Lower lobe of right lung (tissue), 2 donors: ENCODE measurements at regions not wholly inside any gene's neighbourhood (a gene's known extent, or its start where the extent isn't known, plus 50 kb on each side); places are given as distances from the start of the nearest gene placed in this dataset.

Experiments
- ATAC-seq, 2 donors: fragments of 200-7000 bp; cut with Tn5 transposase; one replicate each; pipeline ENCODE4 v1.9.1; 2020 to 2022; ENCODE audit warnings: mild to moderate bottlenecking in 2 of 2, moderate library complexity in 2 of 2
- DNase-seq: peaks from one replicate; pipeline ENCODE4 v3.0.0-alpha.2; 2020
- H3K27ac ChIP-seq: fragments of 200-600 bp; one replicate; pipeline ENCODE4 v1.8.0; 2022
- H3K27me3 ChIP-seq: fragments of 200-600 bp; one replicate; pipeline ENCODE4 v1.8.0; 2022; ENCODE audit warnings: low read depth
- H3K36me3 ChIP-seq: fragments of 200-600 bp; one replicate; pipeline ENCODE4 v1.8.0; 2022; ENCODE audit warnings: mild to moderate bottlenecking
- H3K4me1 ChIP-seq: fragments of 200-600 bp; one replicate; pipeline ENCODE4 v1.8.0; 2022
- H3K4me3 ChIP-seq: fragments of 200-600 bp; one replicate; pipeline ENCODE4 v1.8.0; 2022; ENCODE audit warnings: mild to moderate bottlenecking
- H3K9me3 ChIP-seq: fragments of 200-600 bp; one replicate; pipeline ENCODE4 v1.8.0; 2022
- intact Hi-C: fragments of 100-400 bp; cut with DNase I; formaldehyde crosslinking; loops from one replicate; pipeline ENCODE4 v1.11.0; 2022
- TF ChIP-seq, protein P1 (sequence below): fragments of 200-600 bp; IDR thresholded peaks from one replicate; pipeline ENCODE4 v1.8.0; 2022; ENCODE audit warnings: antibody characterized with exemption, mild to moderate bottlenecking
- donor health status: DM: no; HTN: yes; CAD: no; lungs with severe emphysema.

DNA sequence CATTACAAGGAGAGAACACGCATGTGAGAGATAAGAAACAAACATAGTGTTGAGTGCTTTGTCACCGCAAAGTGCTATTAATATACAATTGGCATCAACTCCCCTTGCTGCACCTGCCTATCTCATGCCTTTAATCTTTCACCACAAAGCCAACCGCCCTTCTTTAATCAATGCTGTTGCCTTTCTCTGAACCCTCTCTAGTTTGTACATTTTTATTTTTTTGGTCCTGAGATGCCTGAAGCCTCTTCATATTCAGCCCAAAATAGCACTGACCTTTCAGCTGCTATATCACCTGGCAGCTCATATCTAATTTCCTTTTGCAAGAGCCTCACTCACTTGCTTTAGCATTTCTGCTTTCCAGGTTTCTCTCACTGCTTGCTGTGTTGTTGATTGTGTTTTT lies 504.7 kb downstream of the NUF2 start:
- TF ChIP-seq, protein P1, sequence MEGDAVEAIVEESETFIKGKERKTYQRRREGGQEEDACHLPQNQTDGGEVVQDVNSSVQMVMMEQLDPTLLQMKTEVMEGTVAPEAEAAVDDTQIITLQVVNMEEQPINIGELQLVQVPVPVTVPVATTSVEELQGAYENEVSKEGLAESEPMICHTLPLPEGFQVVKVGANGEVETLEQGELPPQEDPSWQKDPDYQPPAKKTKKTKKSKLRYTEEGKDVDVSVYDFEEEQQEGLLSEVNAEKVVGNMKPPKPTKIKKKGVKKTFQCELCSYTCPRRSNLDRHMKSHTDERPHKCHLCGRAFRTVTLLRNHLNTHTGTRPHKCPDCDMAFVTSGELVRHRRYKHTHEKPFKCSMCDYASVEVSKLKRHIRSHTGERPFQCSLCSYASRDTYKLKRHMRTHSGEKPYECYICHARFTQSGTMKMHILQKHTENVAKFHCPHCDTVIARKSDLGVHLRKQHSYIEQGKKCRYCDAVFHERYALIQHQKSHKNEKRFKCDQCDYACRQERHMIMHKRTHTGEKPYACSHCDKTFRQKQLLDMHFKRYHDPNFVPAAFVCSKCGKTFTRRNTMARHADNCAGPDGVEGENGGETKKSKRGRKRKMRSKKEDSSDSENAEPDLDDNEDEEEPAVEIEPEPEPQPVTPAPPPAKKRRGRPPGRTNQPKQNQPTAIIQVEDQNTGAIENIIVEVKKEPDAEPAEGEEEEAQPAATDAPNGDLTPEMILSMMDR = no peak
- Histone ChIP-seq H3K27ac (no peak overlapping the region), H3K4me1 (no peaks in the 10 kb centered on the region), H3K9me3 (no peaks in the 10 kb centered on the region), H3K27me3 (no peaks in the 10 kb centered on the region), H3K36me3 (no peaks in the 10 kb centered on the region), H3K4me3 (no peak overlapping the region)
- ATAC-seq (no peak), DNase-seq (no peak)
- intact Hi-C loops = no loop called here

DNA sequence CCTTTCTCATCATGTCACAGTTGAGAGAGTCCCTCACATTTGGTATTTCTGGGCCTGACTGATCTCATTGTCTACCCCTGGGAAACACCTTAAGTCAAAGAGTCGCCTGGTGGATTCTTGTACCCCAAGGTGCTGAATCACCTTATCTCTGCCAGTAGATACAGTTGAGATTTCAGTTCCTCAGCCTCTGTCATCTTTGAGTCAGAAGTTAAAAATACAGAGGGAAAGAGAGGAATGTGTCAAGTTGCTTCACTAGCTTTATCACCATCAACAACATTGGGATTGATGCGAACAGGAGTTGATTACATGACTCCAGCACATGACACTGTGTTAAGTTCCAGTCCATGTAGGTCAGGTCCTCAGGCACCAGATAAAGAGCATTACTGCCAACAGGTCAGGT lies 513.0 kb downstream of the NUF2 start:
- Histone ChIP-seq H3K4me1 (no peaks in the 10 kb centered on the region), H3K27ac (no peak overlapping the region), H3K27me3 (no peaks in the 10 kb centered on the region), H3K4me3 (no peak overlapping the region), H3K36me3 (no peaks in the 10 kb centered on the region), H3K9me3 (no peaks in the 10 kb centered on the region)
- DNase-seq (no peak), ATAC-seq (no peak)
- intact Hi-C loops = no loop called here
- TF ChIP-seq, protein P1 = no peak

DNA sequence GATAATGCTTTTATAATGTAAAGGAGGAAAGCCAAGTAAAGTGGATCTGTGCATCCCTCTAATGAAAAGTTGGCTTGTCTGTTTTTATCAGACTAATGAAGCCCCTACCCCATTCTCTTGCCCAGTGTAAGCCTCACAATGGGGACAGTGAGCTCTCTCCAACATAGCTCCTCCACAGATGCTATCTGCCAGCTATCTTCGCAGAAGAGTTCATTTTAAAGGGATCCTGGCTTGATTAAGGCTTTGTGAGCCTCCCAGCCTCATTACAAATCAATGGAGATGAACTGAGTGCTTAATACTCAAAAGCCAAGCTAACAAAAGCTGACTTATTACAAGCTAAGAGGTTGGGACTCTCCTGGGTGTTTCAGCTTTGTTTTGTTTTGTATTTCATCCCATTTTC lies 514.7 kb downstream of the NUF2 start:
- no peak overlapping the region for H3K4me3 ChIP-seq
- no peaks in the 10 kb centered on the region for H3K27me3 ChIP-seq
- no peak overlapping the region for H3K27ac ChIP-seq
- H3K9me3 ChIP-seq = no peaks in the 10 kb centered on the region
- ATAC-seq (no peak), DNase-seq (no peak)
- intact Hi-C loops = no loop called here
- TF ChIP-seq, protein P1 = no peak
- H3K36me3 ChIP-seq = no peaks in the 10 kb centered on the region
- no peaks in the 10 kb centered on the region for H3K4me1 ChIP-seq

DNA sequence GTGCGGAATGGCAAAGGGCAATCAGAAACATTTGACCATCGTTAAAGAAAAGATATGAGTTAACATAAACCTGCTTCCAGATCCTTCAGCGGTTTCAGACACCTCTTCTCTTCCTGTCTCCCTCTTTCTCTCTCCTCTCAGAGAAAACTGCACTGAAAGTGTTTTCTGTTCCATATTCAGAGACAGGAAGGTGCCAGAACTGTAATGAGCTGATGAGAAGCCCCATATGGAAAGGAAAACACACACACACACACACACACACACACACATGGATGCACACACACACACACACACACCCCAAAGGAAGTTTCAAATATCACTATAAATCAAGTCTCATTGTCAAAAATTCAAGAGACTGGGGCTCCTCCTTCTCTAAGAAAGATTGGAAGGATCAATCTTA lies 515.5 kb downstream of the NUF2 start:
- Histone ChIP-seq H3K36me3 (no peaks in the 10 kb centered on the region), H3K4me3 (no peak overlapping the region), H3K4me1 (no peaks in the 10 kb centered on the region), H3K9me3 (no peaks in the 10 kb centered on the region), H3K27me3 (no peaks in the 10 kb centered on the region), H3K27ac (no peak overlapping the region)
- ATAC-seq (no peak), DNase-seq (no peak)
- intact Hi-C loops = no loop called here
- TF ChIP-seq, protein P1 = no peak

DNA sequence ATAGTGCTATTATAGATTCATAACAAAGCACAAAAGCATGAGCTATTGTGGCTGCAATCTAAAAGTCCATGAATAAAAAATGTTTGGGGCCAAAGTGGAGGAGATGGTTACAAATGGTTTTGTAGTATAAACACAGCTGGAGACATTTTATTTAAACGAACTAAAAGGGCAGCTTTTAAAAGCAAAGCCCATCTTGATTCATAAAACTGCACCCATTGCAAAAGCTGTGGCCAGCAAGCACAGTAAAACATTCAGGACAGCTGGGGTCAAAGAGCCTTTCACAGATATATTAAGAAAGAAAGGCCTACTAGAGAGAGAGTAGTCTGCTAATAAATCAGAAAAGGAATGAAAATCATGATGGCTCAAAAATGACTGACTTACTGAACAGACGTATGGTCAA lies 520.8 kb downstream of the NUF2 start:
- Histone ChIP-seq H3K27me3 (no peaks in the 10 kb centered on the region), H3K36me3 (no peaks in the 10 kb centered on the region), H3K9me3 (no peaks in the 10 kb centered on the region), H3K27ac (no peak overlapping the region), H3K4me3 (no peak overlapping the region), H3K4me1 (no peaks in the 10 kb centered on the region)
- TF ChIP-seq, protein P1 = no peak
- ATAC-seq (no peak), DNase-seq (no peak)
- intact Hi-C loops = no loop called here

DNA sequence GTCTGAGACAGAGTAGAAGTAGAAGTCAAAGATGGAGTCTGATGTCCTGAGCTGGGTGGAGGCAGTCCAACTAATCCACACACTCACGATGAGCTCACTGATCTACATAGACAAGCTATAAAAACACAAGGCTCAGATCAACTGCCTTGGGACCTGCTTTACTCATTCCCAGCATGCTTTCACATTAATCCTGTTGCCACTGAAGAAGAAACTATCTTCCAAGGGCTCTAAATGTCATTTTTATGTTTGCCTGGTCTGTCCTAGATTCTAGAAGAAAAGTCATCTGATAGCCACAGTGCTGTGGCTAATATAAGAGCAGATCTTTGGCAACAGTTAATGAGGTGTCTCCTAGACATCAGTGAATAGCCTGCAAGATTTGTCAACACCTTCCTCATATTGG lies 522.7 kb downstream of the NUF2 start:
- intact Hi-C loops = no loop called here

More for the DNA sequence above, 522.7 kb downstream of the NUF2 start:
- no peaks in the 10 kb centered on the region for H3K36me3 ChIP-seq
- ATAC-seq (no peak), DNase-seq (no peak)
- TF ChIP-seq, protein P1 = no peak
- H3K4me3 ChIP-seq = no peak overlapping the region
- no peaks in the 10 kb centered on the region for H3K27me3 ChIP-seq
- H3K4me1 ChIP-seq = no peaks in the 10 kb centered on the region
- no peaks in the 10 kb centered on the region for H3K9me3 ChIP-seq
- H3K27ac ChIP-seq = no peak overlapping the region
